ENCODE measurements at regions not wholly inside any gene's neighbourhood (a gene's known extent, or its start where the extent isn't known, plus 50 kb on each side); places are given as distances from the start of the nearest gene placed in this dataset.

DNA sequence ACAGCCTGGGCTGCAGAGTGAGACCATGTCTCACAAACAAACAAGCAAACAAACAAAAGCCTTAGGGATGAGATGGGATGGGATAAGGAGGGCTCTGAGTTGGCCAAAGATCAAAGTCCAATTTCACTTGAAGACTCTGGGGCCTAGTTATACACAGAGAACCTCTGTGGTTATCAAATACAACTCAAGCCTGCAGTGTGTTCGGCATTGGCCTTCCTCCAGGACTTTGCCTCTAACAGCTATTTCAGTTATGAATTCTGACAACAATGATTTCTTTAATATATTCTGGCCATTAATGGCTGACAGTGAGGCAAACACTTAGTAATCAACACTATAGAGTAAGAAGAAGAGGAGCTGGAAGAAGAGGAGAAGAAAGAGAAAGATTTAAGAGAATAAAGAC lies 171.1 kb downstream of the PDGFRA start:
- POLR2A ChIA-PET, result no interaction called here
- DNase-seq (ENCODE audit: low read depth in 1 of 2, low spot score in 1 of 2), result no peak
- 82% methylated on average over 1 of the region's 1 CpG for whole genome bisulfite sequencing (ENCODE audit: missing lambda C conversion rate)

DNA sequence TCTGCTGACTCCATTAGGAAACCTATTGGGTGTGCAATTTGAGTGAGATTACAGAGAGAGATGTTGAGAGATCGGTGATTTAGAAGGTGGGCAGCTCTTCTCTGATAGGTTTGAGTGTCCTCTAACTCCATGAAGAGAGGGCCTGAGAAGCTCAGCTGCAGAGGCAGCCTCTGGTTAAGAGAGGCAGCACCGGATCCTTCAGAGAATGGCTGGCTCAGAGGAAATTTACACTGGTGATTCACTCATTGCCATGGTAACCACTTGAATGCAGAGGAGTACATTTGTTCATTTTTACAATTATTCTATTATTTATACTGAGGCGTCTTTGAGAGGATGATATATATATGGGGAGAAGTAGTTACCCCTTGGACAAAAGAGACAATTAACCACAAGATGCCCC lies 171.7 kb downstream of the PDGFRA start:
- CTCF ChIA-PET, result no interaction called here
- no peaks in the 10 kb centered on the region for H3K4me1 ChIP-seq
- WGBS (ENCODE audit: missing lambda C conversion rate), result 7% methylated on average over 3 of the region's 3 CpGs
- POLR2A ChIA-PET, result no interaction called here
- H3K4me3 ChIP-seq, result no peak overlapping the region
- no peak overlapping the region for H3K4me2 ChIP-seq
- no peak for TF ChIP-seq RFX5 (IDR thresholded peaks at IDR 0.05)
- no peak for TF ChIP-seq GATA3 (IDR thresholded peaks at IDR 0.05; ENCODE audit: borderline replicate concordance)
- no peak for TF ChIP-seq HEYL (CRISPR knock-in tag; IDR thresholded peaks at IDR 0.05)
- TF ChIP-seq, protein P1, sequence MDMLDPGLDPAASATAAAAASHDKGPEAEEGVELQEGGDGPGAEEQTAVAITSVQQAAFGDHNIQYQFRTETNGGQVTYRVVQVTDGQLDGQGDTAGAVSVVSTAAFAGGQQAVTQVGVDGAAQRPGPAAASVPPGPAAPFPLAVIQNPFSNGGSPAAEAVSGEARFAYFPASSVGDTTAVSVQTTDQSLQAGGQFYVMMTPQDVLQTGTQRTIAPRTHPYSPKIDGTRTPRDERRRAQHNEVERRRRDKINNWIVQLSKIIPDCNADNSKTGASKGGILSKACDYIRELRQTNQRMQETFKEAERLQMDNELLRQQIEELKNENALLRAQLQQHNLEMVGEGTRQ (IDR thresholded peaks at IDR 0.05), result no peak
- no peak for TF ChIP-seq POLR2AphosphoS2 (conservative IDR thresholded peaks at IDR 0.05; ENCODE audit: low read length)
- no peaks in the 10 kb centered on the region for H3K9me3 ChIP-seq
- H3K27ac ChIP-seq, result no peak overlapping the region
- peak in 1 of 2 experiments; percentile 3 for DNase-seq (ENCODE audit: low read depth in 1 of 2, low spot score in 1 of 2)
- FAIRE-seq, result no peak
- ATAC-seq, result peak in 1 of 2 experiments; percentile 54; a peak in 4 of 6 replicates

More for the DNA sequence above, 171.1 kb downstream of the PDGFRA start:
- Histone ChIP-seq H3K4me1 (no peaks in the 10 kb centered on the region), H3K9me3 (no peaks in the 10 kb centered on the region), H3K4me2 (no peak overlapping the region), H3K4me3 (no peak overlapping the region), H3K27ac (no peak overlapping the region)
- FAIRE-seq (no peak), ATAC-seq (no peak)
- CTCF ChIA-PET, result no interaction called here
- no peak for TF ChIP-seq ZFP36 (IDR thresholded peaks at IDR 0.05; ENCODE audit: borderline replicate concordance, partially characterized antibody)
- no peak for TF ChIP-seq ZSCAN20 (CRISPR knock-in tag; IDR thresholded peaks at IDR 0.05)
- no peak for TF ChIP-seq NR3C1 (IDR thresholded peaks at IDR 0.05)
- no peak for TF ChIP-seq CHD4 (IDR thresholded peaks at IDR 0.05; ENCODE audit: borderline replicate concordance)
- TF ChIP-seq, protein P2, sequence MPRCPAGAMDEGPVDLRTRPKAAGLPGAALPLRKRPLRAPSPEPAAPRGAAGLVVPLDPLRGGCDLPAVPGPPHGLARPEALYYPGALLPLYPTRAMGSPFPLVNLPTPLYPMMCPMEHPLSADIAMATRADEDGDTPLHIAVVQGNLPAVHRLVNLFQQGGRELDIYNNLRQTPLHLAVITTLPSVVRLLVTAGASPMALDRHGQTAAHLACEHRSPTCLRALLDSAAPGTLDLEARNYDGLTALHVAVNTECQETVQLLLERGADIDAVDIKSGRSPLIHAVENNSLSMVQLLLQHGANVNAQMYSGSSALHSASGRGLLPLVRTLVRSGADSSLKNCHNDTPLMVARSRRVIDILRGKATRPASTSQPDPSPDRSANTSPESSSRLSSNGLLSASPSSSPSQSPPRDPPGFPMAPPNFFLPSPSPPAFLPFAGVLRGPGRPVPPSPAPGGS (IDR thresholded peaks at IDR 0.05), result no peak
- TF ChIP-seq ZC3H11A (IDR thresholded peaks at IDR 0.05), result no peak
- TF ChIP-seq MAFK (IDR thresholded peaks at IDR 0.05; ENCODE audit: partially characterized antibody), result no peak
- TF ChIP-seq, protein P3, sequence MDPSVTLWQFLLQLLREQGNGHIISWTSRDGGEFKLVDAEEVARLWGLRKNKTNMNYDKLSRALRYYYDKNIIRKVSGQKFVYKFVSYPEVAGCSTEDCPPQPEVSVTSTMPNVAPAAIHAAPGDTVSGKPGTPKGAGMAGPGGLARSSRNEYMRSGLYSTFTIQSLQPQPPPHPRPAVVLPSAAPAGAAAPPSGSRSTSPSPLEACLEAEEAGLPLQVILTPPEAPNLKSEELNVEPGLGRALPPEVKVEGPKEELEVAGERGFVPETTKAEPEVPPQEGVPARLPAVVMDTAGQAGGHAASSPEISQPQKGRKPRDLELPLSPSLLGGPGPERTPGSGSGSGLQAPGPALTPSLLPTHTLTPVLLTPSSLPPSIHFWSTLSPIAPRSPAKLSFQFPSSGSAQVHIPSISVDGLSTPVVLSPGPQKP (IDR thresholded peaks at IDR 0.05; ENCODE audit: low read depth, low read length), result no peak
- no peak for TF ChIP-seq EHMT2 (IDR thresholded peaks at IDR 0.05; ENCODE audit: low read depth)
- TF ChIP-seq EHF (CRISPR knock-in tag; IDR thresholded peaks at IDR 0.05), result no peak
- TF ChIP-seq FOSB (CRISPR knock-in tag; IDR thresholded peaks at IDR 0.05), result no peak
- TF ChIP-seq HOXB5 (CRISPR knock-in tag; IDR thresholded peaks at IDR 0.05), result no peak
- no peak for TF ChIP-seq POLR2AphosphoS2 (conservative IDR thresholded peaks at IDR 0.05; ENCODE audit: low read length)

DNA sequence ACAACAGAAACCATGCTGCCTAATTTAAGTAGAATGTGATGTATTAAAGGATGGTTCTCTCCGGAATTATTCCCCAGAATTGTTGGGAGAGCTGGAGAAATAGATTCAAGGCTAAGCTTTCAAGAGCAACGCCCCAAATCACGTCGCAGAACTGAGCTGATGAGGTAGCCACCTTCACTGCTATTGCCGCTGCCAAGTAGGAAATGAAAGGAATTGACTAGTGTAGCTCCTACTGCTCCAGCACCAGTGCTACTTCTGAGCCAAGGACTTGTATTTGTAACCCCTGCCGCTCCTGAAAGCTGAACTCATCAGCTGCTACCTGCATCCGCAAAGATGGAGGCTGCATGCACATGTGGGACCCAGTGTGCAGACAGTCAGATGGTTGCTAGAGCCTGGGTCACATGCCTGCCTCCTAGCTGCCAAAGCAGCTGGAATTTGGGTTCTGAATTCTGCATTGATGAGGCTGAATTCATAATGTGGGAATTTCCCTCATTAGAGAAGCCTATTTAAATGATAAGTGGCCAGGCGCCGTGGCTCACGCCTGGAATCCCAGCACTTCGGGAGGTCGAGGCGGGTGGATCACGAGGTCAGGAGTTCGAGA lies 173.9 kb downstream of the PDGFRA start:
- H3K4me3 ChIP-seq, result no peak overlapping the region
- no peak for ATAC-seq
- no peak for FAIRE-seq
- H3K9me3 ChIP-seq, result no peaks in the 10 kb centered on the region
- H3K27ac ChIP-seq, result no peak overlapping the region
- H3K4me1 ChIP-seq, result no peaks in the 10 kb centered on the region
- ChIA-PET CTCF (no interaction called here), POLR2A (no interaction called here)
- no peak for DNase-seq (ENCODE audit: low read depth in 1 of 2, low spot score in 1 of 2)
- 36% methylated on average over 14 of the region's 15 CpGs for WGBS (ENCODE audit: missing lambda C conversion rate)
- no peak overlapping the region for H3K4me2 ChIP-seq
- no peak for TF ChIP-seq KDM1A (IDR thresholded peaks at IDR 0.05; ENCODE audit: low read depth)

Data from A549 (cell line).